HCT116 (cell line): ENCODE measurements at regions not wholly inside any gene's neighbourhood (a gene's known extent, or its start where the extent isn't known, plus 50 kb on each side); places are given as distances from the start of the nearest gene placed in this dataset.
A peak's percentile ranks its signal among the peaks of the same experiment; 100 is the strongest.

ENCODE experiments used
- ATAC-seq: fragments of 200-7000 bp; cut with Tn5 transposase; 2 replicates; pipeline ENCODE4 v1.9.1; 2020; ENCODE audit warnings: mild to moderate bottlenecking, moderate library complexity
- BruUV-seq: library from RNA; stranded (reverse); fragments of 400-500 nt; replicated peaks from 2 replicates; lab custom pipeline; 2021; lab: Mats Ljungman, UMichigan
- CTCF ChIA-PET: fragments of 300-600 bp; sonication (Branson Sonifier 250); formaldehyde crosslinking; loops from one replicate; lab custom pipeline; 2021; ENCODE audit warnings: antibody characterized with exemption; lab: Charles Lee
- POLR2A ChIA-PET: fragments of 300-600, 350-600 bp; sonication (Branson Sonifier 250); formaldehyde crosslinking; loops from one replicate; lab custom pipeline; 2021; ENCODE audit warnings: antibody characterized with exemption; lab: Charles Lee
- RAD21 ChIA-PET, 2 experiments: fragments of 300-600 bp; sonication (Branson Sonifier 250); formaldehyde crosslinking; loops; one replicate each; lab custom pipeline; 2023; ENCODE audit warnings: low total read pairs in 2 of 2; ENCODE audit not compliant: uncharacterized antibody in 2 of 2, unreplicated experiment in 2 of 2, low non-redundant PET in 1 of 2; lab: Charles Lee
- DNase-seq: peaks from one replicate; pipeline ENCODE4 v3.0.0-alpha.2; 2010; ENCODE audit warnings: low read depth, low spot score
- H2AFZ ChIP-seq: fragments of 200-600 bp; shearing (Covaris generic), sonication (generic); 2 replicates; pipeline ENCODE4 v1.6.1; 2017; ENCODE audit warnings: low read depth, mixed run types, mixed read lengths, antibody characterized with exemption, low read length; ENCODE audit not compliant: poor library complexity, severe bottlenecking
- H3K27ac ChIP-seq: 2 replicates; pipeline ENCODE4 v1.5.1; 2012; ENCODE audit warnings: low read depth, low read length
- H3K27me3 ChIP-seq: fragments of 200-600 bp; sonication (generic); 2 replicates; pipeline ENCODE4 v1.6.1; 2016; ENCODE audit warnings: mixed run types, low read length, mixed read lengths; ENCODE audit not compliant: insufficient read depth
- H3K36me3 ChIP-seq, 2 experiments: fragments of 200-500 bp in 1 of 2; fragments of 200-600 bp in 1 of 2; sonication (Bioruptor generic) in 1 of 2; sonication (generic) in 1 of 2; 2 replicates each; pipeline versions ENCODE4 v1.5.1 to v1.6.1; 2014 to 2016; ENCODE audit warnings: low read length in 2 of 2, inconsistent platforms in 1 of 2, mixed read lengths in 1 of 2, mixed run types in 1 of 2; ENCODE audit not compliant: insufficient read depth in 2 of 2, control insufficient read depth in 1 of 2
- H3K4me1 ChIP-seq, 2 experiments: fragments of 200-600 bp in 1 of 2; sonication (generic) in 1 of 2; 2 replicates each; pipeline versions ENCODE4 v1.5.1 to v1.6.1; 2012 to 2017; ENCODE audit warnings: low read length in 2 of 2, inconsistent platforms in 1 of 2, mild to moderate bottlenecking in 1 of 2, mixed read lengths in 1 of 2, mixed run types in 1 of 2, moderate library complexity in 1 of 2; ENCODE audit not compliant: insufficient read depth in 2 of 2, control insufficient read depth in 1 of 2
- H3K4me2 ChIP-seq: fragments of 200-600 bp; sonication (generic); 2 replicates; pipeline ENCODE4 v1.6.1; 2017; ENCODE audit warnings: mixed run types, low read length, mixed read lengths
- H3K4me3 ChIP-seq, 2 experiments: fragments of 200-600 bp in 1 of 2; sonication (generic) in 1 of 2; replicated peaks in 1 of 2; 2 replicates each; pipeline ENCODE4 v1.5.1; 2011 to 2016; ENCODE audit warnings: low read length in 2 of 2, control low read depth in 1 of 2, low read depth in 1 of 2, mild to moderate bottlenecking in 1 of 2, mixed read lengths in 1 of 2, mixed run types in 1 of 2
- H3K79me2 ChIP-seq: fragments of 200-600 bp; sonication (generic); 2 replicates; pipeline ENCODE4 v1.6.1; 2017; ENCODE audit warnings: mild to moderate bottlenecking, mixed run types, low read length, moderate library complexity, mixed read lengths; ENCODE audit not compliant: insufficient read depth
- H3K9ac ChIP-seq: fragments of 200-600 bp; sonication (generic); 2 replicates; pipeline ENCODE4 v1.6.1; 2016; ENCODE audit warnings: low read length, mixed read lengths
- H3K9me2 ChIP-seq: fragments of 200-600 bp; sonication (generic), shearing (Covaris generic); 2 replicates; pipeline ENCODE4 v1.6.1; 2017; ENCODE audit warnings: mixed run types, mild to moderate bottlenecking, moderate library complexity; ENCODE audit not compliant: insufficient read depth
- H3K9me3 ChIP-seq, 2 experiments: fragments of 200-500 bp in 1 of 2; fragments of 200-600 bp in 1 of 2; sonication (Bioruptor generic) in 1 of 2; sonication (generic) in 1 of 2; 2 replicates each; pipeline ENCODE4 v1.6.1; 2014 to 2017; ENCODE audit warnings: low read length in 2 of 2, mixed read lengths in 2 of 2, inconsistent platforms in 1 of 2, low read depth in 1 of 2, mild to moderate bottlenecking in 1 of 2, mixed run types in 1 of 2, moderate library complexity in 1 of 2; ENCODE audit not compliant: control insufficient read depth in 1 of 2, insufficient read depth in 1 of 2
- H4K20me1 ChIP-seq: fragments of 200-600 bp; sonication (generic), shearing (Covaris generic); 2 replicates; pipeline ENCODE4 v1.6.1; 2017; ENCODE audit warnings: mixed run types, mild to moderate bottlenecking, moderate library complexity; ENCODE audit not compliant: insufficient read depth
- ATF3 ChIP-seq: IDR thresholded peaks from 2 replicates; pipeline ENCODE4 v1.6.1; 2012
- CBX3 ChIP-seq: IDR thresholded peaks from 2 replicates; pipeline ENCODE4 v1.6.1; 2012; ENCODE audit warnings: low read depth
- CEBPB ChIP-seq: IDR thresholded peaks from 2 replicates; pipeline ENCODE4 v1.6.1; 2012; ENCODE audit warnings: low read depth
- EZH2 ChIP-seq: fragments of 200-600 bp; sonication (generic); IDR thresholded peaks from 2 replicates; pipeline ENCODE4 v1.6.1; 2017; ENCODE audit warnings: antibody characterized with exemption, mixed run types
- MAX ChIP-seq: IDR thresholded peaks from 2 replicates; pipeline ENCODE4 v1.6.1; 2012
- POLR2A ChIP-seq: IDR thresholded peaks from 2 replicates; pipeline ENCODE4 v1.7.0; 2011; ENCODE audit warnings: borderline replicate concordance; ENCODE audit not compliant: insufficient read depth, insufficient read length; ENCODE audit errors: extremely low read depth
- RAD21 ChIP-seq: IDR thresholded peaks from 2 replicates; pipeline ENCODE4 v1.6.1; 2012; ENCODE audit warnings: low read depth, mild to moderate bottlenecking
- REST ChIP-seq: IDR thresholded peaks from 2 replicates; pipeline ENCODE4 v1.6.1; 2012; ENCODE audit warnings: low read depth
- SP1 ChIP-seq: IDR thresholded peaks from 2 replicates; pipeline ENCODE4 v1.6.1; 2012; ENCODE audit warnings: low read depth
- SRF ChIP-seq: IDR thresholded peaks from 2 replicates; pipeline ENCODE4 v1.6.1; 2012; ENCODE audit warnings: low read depth
- TCF7L2 ChIP-seq: IDR thresholded peaks from 2 replicates; pipeline ENCODE4 v1.7.0; 2011; ENCODE audit warnings: borderline replicate concordance, inconsistent platforms; ENCODE audit not compliant: insufficient read depth, insufficient read length; ENCODE audit errors: extremely low read depth
- YY1 ChIP-seq: IDR thresholded peaks from 2 replicates; pipeline ENCODE4 v1.6.1; 2011; ENCODE audit warnings: low read length, low read depth, moderate library complexity, mild to moderate bottlenecking; ENCODE audit not compliant: insufficient replicate concordance; ENCODE audit errors: extremely low read depth
- ZBTB33 ChIP-seq: IDR thresholded peaks from 2 replicates; pipeline ENCODE4 v1.6.1; 2011; ENCODE audit warnings: mild to moderate bottlenecking, low read length, moderate library complexity; ENCODE audit not compliant: insufficient replicate concordance; ENCODE audit errors: extremely low read depth
- ZNF274 ChIP-seq: fragments of 200-500 bp; sonication (Bioruptor generic); IDR thresholded peaks from 2 replicates; pipeline ENCODE4 v1.6.1; 2014; ENCODE audit warnings: mild to moderate bottlenecking, low read depth, low read length, inconsistent platforms
- intact Hi-C: fragments of 100-400 bp; cut with micrococcal nuclease; formaldehyde crosslinking; loops from 2 replicates; pipeline ENCODE4 v1.10.0; 2022

- TF ChIP-seq SRF (0 out of 2 replicates have a peak, but pooled peaks have one; percentile 27), REST (no peak), CBX3 (0 out of 2 replicates have a peak, but pooled peaks have one; percentile 36), TCF7L2 (peak; percentile 76), POLR2A (peak; percentile 9)
Measured at GRCh38 chr12:75724307-75724927, 213.0 kb upstream of the KRR1 start (continued).

- no peak overlapping the region for H2AFZ ChIP-seq
- no peaks in the 10 kb centered on the region for H3K36me3 ChIP-seq
- peak overlapping the region; percentile 67 for H3K9ac ChIP-seq
- H3K4me1 ChIP-seq: peaks cover 87 to 96% of the 10 kb centered on the region in 2 experiments
- H3K27me3 ChIP-seq: no peaks in the 10 kb centered on the region
- H3K9me3 ChIP-seq: no peaks in the 10 kb centered on the region
- BruUV-seq: no TSS peak
- POLR2A ChIA-PET: interaction anchor here (11.0 kb wide), 1 partner anchor 64 kb away, joined by 89 read pairs; no protein-coding TSS in a partner anchor
- H3K27ac ChIP-seq: peak overlapping the region; percentile 100
- RAD21 ChIA-PET: no interaction called here
- 0 out of 2 replicates have a peak, but pooled peaks cover 2% of the 10 kb centered on the region for H3K79me2 ChIP-seq
- intact Hi-C loops: loop anchor here (5.0 kb wide), 2 partner anchors 85 to 625 kb away; partner anchors contain the start of gene BBS10
- CTCF ChIA-PET: no interaction called here
- no peak overlapping the region for H3K4me3 ChIP-seq
- ATAC-seq: no peak
- no peaks in the 10 kb centered on the region for H3K9me2 ChIP-seq
- DNase-seq: peak; percentile 77
- no peaks in the 10 kb centered on the region for H4K20me1 ChIP-seq
- peak overlapping the region; percentile 47 for H3K4me2 ChIP-seq
- TF ChIP-seq ZBTB33 (no peak), EZH2 (no peak), RAD21 (no peak), CEBPB (peak; percentile 66), MAX (peak; percentile 97), SP1 (peak; percentile 89), ZNF274 (no peak), TCF7L2 (peak; percentile 47), YY1 (peak; percentile 64), ATF3 (no peak)
Measured at GRCh38 chr12:75722714-75723200, 211.3 kb upstream of the KRR1 start.
